ENCODE measurements at regions not wholly inside any gene's neighbourhood (a gene's known extent, or its start where the extent isn't known, plus 50 kb on each side); places are given as distances from the start of the nearest gene placed in this dataset.

- POLR2A ChIA-PET: no interaction called here
- H3K36me3 Mint-ChIP-seq (ENCODE audit: low read depth): no peaks in the 10 kb centered on the region
- no peak overlapping the region for H3K4me3 Mint-ChIP-seq
- CTCF ChIA-PET: no interaction called here
- peaks cover 10% of the 10 kb centered on the region for H3K27me3 Mint-ChIP-seq (ENCODE audit: low read depth)
- peaks cover 14% of the 10 kb centered on the region for H3K4me1 Mint-ChIP-seq (ENCODE audit: low read depth)
- no peak overlapping the region for H3K27ac Mint-ChIP-seq
- H3K9me3 Mint-ChIP-seq (ENCODE audit: insufficient read depth): no peaks in the 10 kb centered on the region
- DNase-seq: no peak
- ATAC-seq: no peak
Measured at GRCh38 chr9:89821081-89821480, 216.3 kb downstream of the GADD45G start.

- H3K27me3 Mint-ChIP-seq (ENCODE audit: low read depth): peaks cover 10% of the 10 kb centered on the region
- POLR2A ChIA-PET: no interaction called here
- CTCF ChIA-PET: interaction anchor here (0.8 kb wide), 1 partner anchor 276 kb away, joined by 3 read pairs; no protein-coding TSS in a partner anchor
- DNase-seq (no peak), ATAC-seq (no peak)
- H3K27ac Mint-ChIP-seq: no peak overlapping the region
- H3K9me3 Mint-ChIP-seq (ENCODE audit: insufficient read depth): no peaks in the 10 kb centered on the region
- H3K4me1 Mint-ChIP-seq (ENCODE audit: low read depth): peaks cover 17% of the 10 kb centered on the region
- no peak overlapping the region for H3K4me3 Mint-ChIP-seq
- no peaks in the 10 kb centered on the region for H3K36me3 Mint-ChIP-seq (ENCODE audit: low read depth)
Measured at GRCh38 chr9:89822996-89823395, 218.2 kb downstream of the GADD45G start.

- peaks cover 2% of the 10 kb centered on the region for H3K27me3 Mint-ChIP-seq (ENCODE audit: low read depth)
- no peak overlapping the region for H3K27ac Mint-ChIP-seq
- ATAC-seq (no peak), DNase-seq (no peak)
- no peaks in the 10 kb centered on the region for H3K9me3 Mint-ChIP-seq (ENCODE audit: insufficient read depth)
- CTCF ChIA-PET: no interaction called here
- POLR2A ChIA-PET: interaction anchor here (0.6 kb wide), 1 partner anchor 82 kb away, joined by 3 read pairs; no protein-coding TSS in a partner anchor
- no peak overlapping the region for H3K4me3 Mint-ChIP-seq
- peaks cover 34% of the 10 kb centered on the region for H3K4me1 Mint-ChIP-seq (ENCODE audit: low read depth)
- peaks cover 2% of the 10 kb centered on the region for H3K36me3 Mint-ChIP-seq (ENCODE audit: low read depth)
Measured at GRCh38 chr9:89825669-89826068, 220.9 kb downstream of the GADD45G start.

GRCh38 chr9:89826186-89826585, 221.4 kb downstream of the GADD45G start:
- ChIA-PET POLR2A (no interaction called here), CTCF (interaction anchor here (1.3 kb wide), 1 partner anchor 222 kb away, joined by 3 read pairs; no protein-coding TSS in a partner anchor)
- ATAC-seq: no peak

GRCh38 chr9:89829346-89829745, 224.5 kb downstream of the GADD45G start:
- Mint-ChIP-seq H3K27ac (no peak overlapping the region), H3K4me3 (no peak overlapping the region), H3K4me1 (ENCODE audit: low read depth) (peaks cover 28% of the 10 kb centered on the region), H3K27me3 (ENCODE audit: low read depth) (peaks cover 18% of the 10 kb centered on the region), H3K36me3 (ENCODE audit: low read depth) (peaks cover 2% of the 10 kb centered on the region), H3K9me3 (ENCODE audit: insufficient read depth) (no peaks in the 10 kb centered on the region)
- ChIA-PET CTCF (interaction anchor here (1.2 to 1.5 kb wide), 3 partner anchors 10 to 225 kb away, joined by 3 to 6 read pairs (median 4); no protein-coding TSS in a partner anchor), POLR2A (no interaction called here)
- DNase-seq (no peak), ATAC-seq (no peak)

More at GRCh38 chr9:89826186-89826585, 221.4 kb downstream of the GADD45G start:
- H3K27ac Mint-ChIP-seq: no peak overlapping the region
- H3K9me3 Mint-ChIP-seq (ENCODE audit: insufficient read depth): no peaks in the 10 kb centered on the region
- peaks cover 34% of the 10 kb centered on the region for H3K4me1 Mint-ChIP-seq (ENCODE audit: low read depth)
- H3K36me3 Mint-ChIP-seq (ENCODE audit: low read depth): peaks cover 2% of the 10 kb centered on the region
- H3K27me3 Mint-ChIP-seq (ENCODE audit: low read depth): peaks cover 2% of the 10 kb centered on the region
- H3K4me3 Mint-ChIP-seq: no peak overlapping the region
- DNase-seq: no peak

- no peaks in the 10 kb centered on the region for H3K9me3 Mint-ChIP-seq (ENCODE audit: insufficient read depth)
- no peaks in the 10 kb centered on the region for H3K36me3 Mint-ChIP-seq (ENCODE audit: low read depth)
- H3K27me3 Mint-ChIP-seq (ENCODE audit: low read depth): peaks cover 27% of the 10 kb centered on the region
- no peak for ATAC-seq
- H3K4me1 Mint-ChIP-seq (ENCODE audit: low read depth): peaks cover 11% of the 10 kb centered on the region
- CTCF ChIA-PET: interaction anchor here (1.0 kb wide), 1 partner anchor 237 kb away, joined by 3 read pairs; no protein-coding TSS in a partner anchor
- H3K27ac Mint-ChIP-seq: no peak overlapping the region
- POLR2A ChIA-PET: no interaction called here
- DNase-seq: no peak
- no peak overlapping the region for H3K4me3 Mint-ChIP-seq
Measured at GRCh38 chr9:89835666-89836065, 230.9 kb downstream of the GADD45G start.

- no peak for DNase-seq
- Mint-ChIP-seq H3K27ac (no peak overlapping the region), H3K4me1 (ENCODE audit: low read depth) (peaks cover 11% of the 10 kb centered on the region), H3K27me3 (ENCODE audit: low read depth) (peaks cover 28% of the 10 kb centered on the region), H3K9me3 (ENCODE audit: insufficient read depth) (no peaks in the 10 kb centered on the region), H3K4me3 (no peak overlapping the region), H3K36me3 (ENCODE audit: low read depth) (no peaks in the 10 kb centered on the region)
- CTCF ChIA-PET: no interaction called here
- no peak for ATAC-seq
- POLR2A ChIA-PET: no interaction called here
Measured at GRCh38 chr9:89837162-89837933, 232.5 kb downstream of the GADD45G start.

GRCh38 chr9:89837934-89838310, 233.1 kb downstream of the GADD45G start:
- H3K27me3 Mint-ChIP-seq (ENCODE audit: low read depth): peaks cover 25% of the 10 kb centered on the region

GRCh38 chr9:89838621-89839020, 233.8 kb downstream of the GADD45G start:
- no peak for DNase-seq
- Mint-ChIP-seq H3K27me3 (ENCODE audit: low read depth) (peaks cover 20% of the 10 kb centered on the region), H3K27ac (no peak overlapping the region), H3K4me3 (no peak overlapping the region), H3K9me3 (ENCODE audit: insufficient read depth) (no peaks in the 10 kb centered on the region), H3K36me3 (ENCODE audit: low read depth) (no peaks in the 10 kb centered on the region), H3K4me1 (ENCODE audit: low read depth) (peaks cover 10% of the 10 kb centered on the region)
- no peak for ATAC-seq
- CTCF ChIA-PET: no interaction called here
- POLR2A ChIA-PET: no interaction called here

More at GRCh38 chr9:89837934-89838310, 233.1 kb downstream of the GADD45G start:
- no peak for ATAC-seq
- Mint-ChIP-seq H3K4me3 (no peak overlapping the region), H3K4me1 (ENCODE audit: low read depth) (peaks cover 11% of the 10 kb centered on the region), H3K9me3 (ENCODE audit: insufficient read depth) (no peaks in the 10 kb centered on the region), H3K36me3 (ENCODE audit: low read depth) (no peaks in the 10 kb centered on the region), H3K27ac (no peak overlapping the region)
- ChIA-PET POLR2A (no interaction called here), CTCF (no interaction called here)
- no peak for DNase-seq

- ChIA-PET CTCF (no interaction called here), POLR2A (interaction anchor here (1.2 kb wide), 1 partner anchor 11 kb away, joined by 3 read pairs; no protein-coding TSS in a partner anchor)
- H3K4me1 Mint-ChIP-seq (ENCODE audit: low read depth): peaks cover 10% of the 10 kb centered on the region
- H3K9me3 Mint-ChIP-seq (ENCODE audit: insufficient read depth): no peaks in the 10 kb centered on the region
- no peak overlapping the region for H3K4me3 Mint-ChIP-seq
- DNase-seq (no peak), ATAC-seq (no peak)
- H3K27ac Mint-ChIP-seq: no peak overlapping the region
- H3K27me3 Mint-ChIP-seq (ENCODE audit: low read depth): peaks cover 16% of the 10 kb centered on the region
- H3K36me3 Mint-ChIP-seq (ENCODE audit: low read depth): no peaks in the 10 kb centered on the region
Measured at GRCh38 chr9:89839449-89839848, 234.6 kb downstream of the GADD45G start.

GRCh38 chr9:89839952-89840351, 235.1 kb downstream of the GADD45G start:
- Mint-ChIP-seq H3K9me3 (ENCODE audit: insufficient read depth) (no peaks in the 10 kb centered on the region), H3K36me3 (ENCODE audit: low read depth) (no peaks in the 10 kb centered on the region), H3K27ac (no peak overlapping the region), H3K4me1 (ENCODE audit: low read depth) (peaks cover 10% of the 10 kb centered on the region), H3K27me3 (ENCODE audit: low read depth) (peaks cover 12% of the 10 kb centered on the region), H3K4me3 (no peak overlapping the region)
- ChIA-PET CTCF (no interaction called here), POLR2A (interaction anchor here (1.2 kb wide), 1 partner anchor 10 kb away, joined by 3 read pairs; no protein-coding TSS in a partner anchor)
- ATAC-seq (no peak), DNase-seq (no peak)

GRCh38 chr9:89841456-89841855, 236.6 kb downstream of the GADD45G start:
- CTCF ChIA-PET: no interaction called here
- POLR2A ChIA-PET: no interaction called here

More at GRCh38 chr9:89841456-89841855, 236.6 kb downstream of the GADD45G start:
- Mint-ChIP-seq H3K9me3 (ENCODE audit: insufficient read depth) (no peaks in the 10 kb centered on the region), H3K27ac (no peak overlapping the region), H3K36me3 (ENCODE audit: low read depth) (no peaks in the 10 kb centered on the region), H3K27me3 (ENCODE audit: low read depth) (peaks cover 8% of the 10 kb centered on the region), H3K4me1 (ENCODE audit: low read depth) (no peaks in the 10 kb centered on the region), H3K4me3 (no peak overlapping the region)
- ATAC-seq (no peak), DNase-seq (no peak)

Measured in activated CD8-positive, alpha-beta T cell treated with anti-CD3 and anti-CD28 coated beads, Interleukin-2, amount 10 ng/mL, durations not matched to agents 7 days and 5 days (primary cell).